ENCODE measurements at regions not wholly inside any gene's neighbourhood (a gene's known extent, or its start where the extent isn't known, plus 50 kb on each side); places are given as distances from the start of the nearest gene placed in this dataset.

- TF ChIP-seq CTCF (conservative IDR thresholded peaks at IDR 0.05; ENCODE audit: low read length) (no peak), EZH2phosphoT487 (IDR thresholded peaks at IDR 0.05; ENCODE audit: borderline replicate concordance, low read depth, low read length) (no peak)
These were observed 1504.3 kb upstream of the PIK3C3 start for GRCh38 chr18:40450751-40451150.
